Neural progenitor cell (in vitro differentiated cells): ENCODE measurements at regions not wholly inside any gene's neighbourhood (a gene's known extent, or its start where the extent isn't known, plus 50 kb on each side); places are given as distances from the start of the nearest gene placed in this dataset.

ENCODE experiments used
- DNase-seq: peaks from one replicate; pipeline ENCODE4 v3.0.0-alpha.2; 2016; ENCODE audit warnings: low spot score
- H2AFZ ChIP-seq: fragments of 200-600 bp; sonication (generic); replicated peaks from 2 replicates; pipeline ENCODE4 v1.6.1; 2016; ENCODE audit warnings: antibody characterized with exemption
- H3F3A ChIP-seq: fragments of 200-600 bp; sonication (generic); 2 replicates; pipeline ENCODE4 v1.6.1; 2016; ENCODE audit warnings: antibody characterized with exemption, low read depth
- H3K27ac ChIP-seq: fragments of 200-600 bp; sonication (generic); 2 replicates; pipeline ENCODE4 v1.5.1; 2016; ENCODE audit warnings: mild to moderate bottlenecking
- H3K27me3 ChIP-seq: fragments of 200-600 bp; sonication (generic); 2 replicates; pipeline ENCODE4 v1.6.1; 2016; ENCODE audit warnings: mild to moderate bottlenecking, moderate library complexity
- H3K36me3 ChIP-seq: fragments of 200-600 bp; sonication (generic); 2 replicates; pipeline ENCODE4 v1.5.1; 2016
- H3K4me1 ChIP-seq: fragments of 200-600 bp; sonication (generic); 2 replicates; pipeline ENCODE4 v1.6.1; 2016; ENCODE audit warnings: mixed run types
- H3K4me2 ChIP-seq: fragments of 200-600 bp; sonication (generic); 2 replicates; pipeline ENCODE4 v1.6.1; 2016
- H3K4me3 ChIP-seq: fragments of 200-600 bp; sonication (generic); 2 replicates; pipeline ENCODE4 v1.5.1; 2016
- H3K79me2 ChIP-seq: fragments of 200-600 bp; sonication (generic); 2 replicates; pipeline ENCODE4 v1.6.1; 2016; ENCODE audit warnings: low read depth
- H3K9ac ChIP-seq: fragments of 200-600 bp; sonication (generic); 2 replicates; pipeline ENCODE4 v1.6.1; 2016
- H3K9me3 ChIP-seq: fragments of 200-600 bp; sonication (generic); 2 replicates; pipeline ENCODE4 v1.5.1; 2016; ENCODE audit warnings: low read depth
- H4K20me1 ChIP-seq: fragments of 200-600 bp; sonication (generic); 2 replicates; pipeline ENCODE4 v1.6.1; 2016; ENCODE audit warnings: low read depth
- H3K27ac Mint-ChIP-seq: 3 replicates; pipeline ENCODE4 v1.8.0; 2021; ENCODE audit warnings: mixed read lengths
- H3K27me3 Mint-ChIP-seq: 2 replicates; pipeline ENCODE4 v1.8.0; 2022; ENCODE audit warnings: low read depth, mild to moderate bottlenecking, inconsistent platforms, moderate library complexity, mixed read lengths; ENCODE audit not compliant: insufficient read depth
- H3K36me3 Mint-ChIP-seq: 3 replicates; pipeline ENCODE4 v1.8.0; 2021; ENCODE audit warnings: mixed read lengths
- H3K4me1 Mint-ChIP-seq: 3 replicates; pipeline ENCODE4 v1.8.0; 2021; ENCODE audit warnings: mixed read lengths
- H3K4me3 Mint-ChIP-seq: 3 replicates; pipeline ENCODE4 v1.8.0; 2021; ENCODE audit warnings: mild to moderate bottlenecking, moderate library complexity, mixed read lengths
- H3K9me3 Mint-ChIP-seq: 3 replicates; pipeline ENCODE4 v1.8.0; 2020; ENCODE audit warnings: mixed read lengths
- EZH2 ChIP-seq: fragments of 200-600 bp; sonication (generic); IDR thresholded peaks from 2 replicates; pipeline ENCODE4 v1.6.1; 2017; ENCODE audit warnings: antibody characterized with exemption, mild to moderate bottlenecking, moderate library complexity
- EZH2phosphoT487 ChIP-seq: fragments of 200-600 bp; sonication (generic); IDR thresholded peaks from 2 replicates; pipeline ENCODE4 v1.6.1; 2017; ENCODE audit warnings: antibody characterized with exemption
- TF ChIP-seq, protein P1 (sequence below): fragments of 200-600 bp; sonication (generic); IDR thresholded peaks from 2 replicates; pipeline ENCODE4 v1.5.1; 2017; ENCODE audit warnings: antibody characterized with exemption, mild to moderate bottlenecking

DNA sequence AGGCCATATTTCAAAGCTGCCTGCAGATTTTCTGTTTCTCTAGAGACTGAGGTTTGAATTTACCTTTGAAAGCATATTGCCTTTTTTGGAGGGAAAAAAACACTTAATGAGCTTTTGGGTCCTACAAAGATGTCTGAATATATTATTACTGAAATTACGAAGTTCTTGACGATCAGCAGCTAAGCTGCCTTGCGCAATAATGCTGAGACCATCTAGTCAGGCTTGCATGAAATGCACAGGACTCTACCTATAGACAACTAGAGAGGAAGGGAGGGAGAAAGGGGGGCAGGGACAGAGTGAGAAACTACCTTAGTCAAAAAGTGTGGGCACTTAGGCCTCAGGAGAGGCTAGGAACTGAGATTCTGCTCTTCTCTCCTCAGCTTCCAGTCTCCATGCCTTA is 175.9 kb upstream of the KIF2A start:
- no peak overlapping the region for H3K4me2 ChIP-seq
- no peak overlapping the region for H3K4me3 ChIP-seq
- H3K4me1 ChIP-seq, result no peaks in the 10 kb centered on the region
- H3K4me3 Mint-ChIP-seq, result no peak overlapping the region
- H3F3A ChIP-seq, result no peaks in the 10 kb centered on the region
- no peaks in the 10 kb centered on the region for H3K36me3 ChIP-seq
- peaks cover 6% of the 10 kb centered on the region for H3K4me1 Mint-ChIP-seq
- no peaks in the 10 kb centered on the region for H3K36me3 Mint-ChIP-seq
- H3K27me3 Mint-ChIP-seq, result peaks cover 2% of the 10 kb centered on the region
- H3K27me3 ChIP-seq, result no peaks in the 10 kb centered on the region
- TF ChIP-seq EZH2 (no peak), EZH2phosphoT487 (no peak)
- TF ChIP-seq, protein P1, sequence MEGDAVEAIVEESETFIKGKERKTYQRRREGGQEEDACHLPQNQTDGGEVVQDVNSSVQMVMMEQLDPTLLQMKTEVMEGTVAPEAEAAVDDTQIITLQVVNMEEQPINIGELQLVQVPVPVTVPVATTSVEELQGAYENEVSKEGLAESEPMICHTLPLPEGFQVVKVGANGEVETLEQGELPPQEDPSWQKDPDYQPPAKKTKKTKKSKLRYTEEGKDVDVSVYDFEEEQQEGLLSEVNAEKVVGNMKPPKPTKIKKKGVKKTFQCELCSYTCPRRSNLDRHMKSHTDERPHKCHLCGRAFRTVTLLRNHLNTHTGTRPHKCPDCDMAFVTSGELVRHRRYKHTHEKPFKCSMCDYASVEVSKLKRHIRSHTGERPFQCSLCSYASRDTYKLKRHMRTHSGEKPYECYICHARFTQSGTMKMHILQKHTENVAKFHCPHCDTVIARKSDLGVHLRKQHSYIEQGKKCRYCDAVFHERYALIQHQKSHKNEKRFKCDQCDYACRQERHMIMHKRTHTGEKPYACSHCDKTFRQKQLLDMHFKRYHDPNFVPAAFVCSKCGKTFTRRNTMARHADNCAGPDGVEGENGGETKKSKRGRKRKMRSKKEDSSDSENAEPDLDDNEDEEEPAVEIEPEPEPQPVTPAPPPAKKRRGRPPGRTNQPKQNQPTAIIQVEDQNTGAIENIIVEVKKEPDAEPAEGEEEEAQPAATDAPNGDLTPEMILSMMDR, result no peak
- H2AFZ ChIP-seq, result no peak overlapping the region
- H3K79me2 ChIP-seq, result no peaks in the 10 kb centered on the region
- DNase-seq, result no peak
- H3K9me3 ChIP-seq, result no peaks in the 10 kb centered on the region
- H3K27ac ChIP-seq, result no peak overlapping the region
- no peaks in the 10 kb centered on the region for H4K20me1 ChIP-seq
- no peak overlapping the region for H3K27ac Mint-ChIP-seq
- no peak overlapping the region for H3K9ac ChIP-seq
- no peaks in the 10 kb centered on the region for H3K9me3 Mint-ChIP-seq

DNA sequence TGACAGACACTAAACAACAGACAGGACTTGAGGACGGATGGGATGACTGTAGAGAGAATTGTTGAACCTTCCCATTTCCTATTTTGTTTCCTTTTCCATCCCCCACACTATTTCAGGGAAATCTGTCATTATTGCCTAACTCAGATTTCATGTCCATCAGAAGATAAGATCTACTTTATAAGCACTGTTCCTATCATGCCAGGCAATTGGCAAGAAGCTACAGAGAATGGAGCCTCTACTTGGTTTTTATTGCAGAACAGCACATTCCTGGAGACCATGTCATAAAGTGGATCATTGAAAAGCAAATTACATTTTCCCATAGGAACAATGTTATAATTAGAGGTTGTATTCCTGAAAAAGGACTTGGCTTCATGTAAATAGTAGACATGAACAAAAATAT is 173.7 kb upstream of the KIF2A start:
- no peak overlapping the region for H3K9ac ChIP-seq
- no peak overlapping the region for H3K27ac ChIP-seq
- no peaks in the 10 kb centered on the region for H3K79me2 ChIP-seq
- H3K4me2 ChIP-seq, result no peak overlapping the region
- Mint-ChIP-seq H3K4me1 (peaks cover 12% of the 10 kb centered on the region), H3K4me3 (no peak overlapping the region), H3K27me3 (no peaks in the 10 kb centered on the region), H3K27ac (no peak overlapping the region), H3K36me3 (no peaks in the 10 kb centered on the region), H3K9me3 (no peaks in the 10 kb centered on the region)
- no peaks in the 10 kb centered on the region for H4K20me1 ChIP-seq
- TF ChIP-seq, protein P1, result no peak
- TF ChIP-seq EZH2 (no peak), EZH2phosphoT487 (no peak)
- no peak overlapping the region for H3K4me3 ChIP-seq
- H3F3A ChIP-seq, result peaks cover 9% of the 10 kb centered on the region
- peaks cover 8% of the 10 kb centered on the region for H3K4me1 ChIP-seq
- no peak overlapping the region for H2AFZ ChIP-seq
- no peaks in the 10 kb centered on the region for H3K27me3 ChIP-seq
- no peaks in the 10 kb centered on the region for H3K9me3 ChIP-seq
- DNase-seq, result no peak
- no peaks in the 10 kb centered on the region for H3K36me3 ChIP-seq

DNA sequence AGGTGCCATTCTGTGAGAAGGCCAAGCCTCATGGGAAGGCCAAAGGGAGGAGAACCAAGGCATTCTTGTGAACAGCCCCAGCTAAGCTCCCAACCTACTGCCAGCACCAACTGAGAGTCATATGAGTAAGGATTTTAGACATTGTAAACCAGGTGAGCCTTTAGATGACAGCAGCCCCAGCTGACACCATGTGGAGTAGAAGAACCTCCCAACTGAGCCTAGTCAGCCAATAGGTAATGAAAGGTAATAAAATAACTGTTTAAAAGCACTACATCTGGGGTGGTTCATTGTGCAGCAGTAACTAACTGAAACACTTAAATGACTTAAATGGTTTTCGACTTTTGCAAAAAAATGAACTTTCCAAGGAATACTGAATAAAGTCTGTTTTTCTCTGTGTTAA is 172.6 kb upstream of the KIF2A start:
- no peak overlapping the region for H3K4me3 ChIP-seq
- H3K4me2 ChIP-seq, result no peak overlapping the region
- no peak overlapping the region for H3K4me3 Mint-ChIP-seq
- H3K4me1 Mint-ChIP-seq, result peaks cover 15% of the 10 kb centered on the region
- no peak for DNase-seq
- no peaks in the 10 kb centered on the region for H3K36me3 ChIP-seq
- no peaks in the 10 kb centered on the region for H3K36me3 Mint-ChIP-seq
- TF ChIP-seq, protein P1, result no peak
- no peak for TF ChIP-seq EZH2phosphoT487
- no peak for TF ChIP-seq EZH2
- H3K27ac Mint-ChIP-seq, result no peak overlapping the region
- H3K27me3 ChIP-seq, result no peaks in the 10 kb centered on the region
- peaks cover 20% of the 10 kb centered on the region for H3F3A ChIP-seq
- H4K20me1 ChIP-seq, result no peaks in the 10 kb centered on the region
- peaks cover 3% of the 10 kb centered on the region for H3K27me3 Mint-ChIP-seq
- no peak overlapping the region for H3K9ac ChIP-seq
- H3K27ac ChIP-seq, result no peak overlapping the region
- no peaks in the 10 kb centered on the region for H3K9me3 Mint-ChIP-seq
- no peak overlapping the region for H2AFZ ChIP-seq
- H3K9me3 ChIP-seq, result no peaks in the 10 kb centered on the region
- no peaks in the 10 kb centered on the region for H3K79me2 ChIP-seq
- peaks cover 17% of the 10 kb centered on the region for H3K4me1 ChIP-seq
